HG02973 (cell line): ENCODE measurements at regions not wholly inside any gene's neighbourhood (a gene's known extent, or its start where the extent isn't known, plus 50 kb on each side); places are given as distances from the start of the nearest gene placed in this dataset.

Experiments used
- ATAC-seq: cut with Tn5 transposase; IDR thresholded peaks from one replicate; pipeline ENCODE4 v1.9.1; 2021; ENCODE audit warnings: moderate library complexity; ENCODE audit not compliant: unreplicated experiment

GRCh38 chr17:55635253-55635914 is 87.3 kb downstream of the TMEM100 start:
- no peak for ATAC-seq

GRCh38 chr17:55634702-55635101 is 88.0 kb downstream of the TMEM100 start:
- ATAC-seq: no peak

- ATAC-seq: no peak
Observed at GRCh38 chr17:55632893-55633292, 89.8 kb downstream of the TMEM100 start.

GRCh38 chr17:55632236-55632635 is 90.4 kb downstream of the TMEM100 start:
- no peak for ATAC-seq

GRCh38 chr17:55629995-55630394 is 92.7 kb downstream of the TMEM100 start:
- no peak for ATAC-seq

GRCh38 chr17:55625521-55625920 is 97.1 kb downstream of the TMEM100 start:
- peak; percentile 64 for ATAC-seq

GRCh38 chr17:55624772-55625433 is 97.8 kb downstream of the TMEM100 start:
- peak; percentile 71 for ATAC-seq

GRCh38 chr17:55622547-55622946 is 100.1 kb downstream of the TMEM100 start:
- ATAC-seq: no peak

GRCh38 chr17:55620945-55621344 is 101.7 kb downstream of the TMEM100 start:
- no peak for ATAC-seq

- no peak for ATAC-seq
Observed at GRCh38 chr17:55620023-55620422, 102.6 kb downstream of the TMEM100 start.

GRCh38 chr17:55617441-55617840 is 105.2 kb downstream of the TMEM100 start:
- ATAC-seq: no peak

- no peak for ATAC-seq
Observed at GRCh38 chr17:55614061-55614460, 102.8 kb upstream of the SMIM36 start.

GRCh38 chr17:55612691-55613141 is 101.5 kb upstream of the SMIM36 start:
- no peak for ATAC-seq

GRCh38 chr17:55607731-55608341 is 96.6 kb upstream of the SMIM36 start:
- no peak for ATAC-seq

- ATAC-seq: no peak
Observed at GRCh38 chr17:55606488-55606815, 95.2 kb upstream of the SMIM36 start.

- ATAC-seq: no peak
Observed at GRCh38 chr17:55605705-55606487, 94.6 kb upstream of the SMIM36 start.

GRCh38 chr17:55601874-55602364 is 90.7 kb upstream of the SMIM36 start:
- ATAC-seq: peak; percentile 77

GRCh38 chr17:55598495-55598894 is 87.2 kb upstream of the SMIM36 start:
- ATAC-seq: no peak

- no peak for ATAC-seq
Observed at GRCh38 chr17:55588446-55589242, 77.4 kb upstream of the SMIM36 start.

GRCh38 chr17:55587608-55588139 is 76.4 kb upstream of the SMIM36 start:
- no peak for ATAC-seq
